Psoas muscle (tissue), 7 donors: ENCODE measurements at regions not wholly inside any gene's neighbourhood (a gene's known extent, or its start where the extent isn't known, plus 50 kb on each side); places are given as distances from the start of the nearest gene placed in this dataset.
"Not testable (repeated sequence)": the region's sequence is repeated elsewhere in the genome, so short reads cannot be mapped to it uniquely, and the experiment has no call there.

ENCODE experiments used
- ATAC-seq, 4 donors: fragments of 200-7000 bp; cut with Tn5 transposase; one replicate each; pipeline ENCODE4 v1.9.1; 2020; ENCODE audit warnings: moderate library complexity in 3 of 4, mild to moderate bottlenecking in 2 of 4
- DNase-seq, 2 donors: peaks; one replicate each; pipeline ENCODE4 v3.0.0-alpha.2; 2020
- H3K27ac ChIP-seq: fragments of 200-600 bp; one replicate; pipeline ENCODE4 v1.8.0; 2022
- H3K27me3 ChIP-seq, 3 donors: fragments of 200-600 bp in 1 of 3; one replicate each; pipeline versions ENCODE4 v1.6.1 to v1.8.0; 2013 to 2022; ENCODE audit warnings: low read length in 2 of 3, mild to moderate bottlenecking in 2 of 3, moderate library complexity in 1 of 3; ENCODE audit not compliant: insufficient read depth in 3 of 3
- H3K36me3 ChIP-seq, 2 donors: fragments of 200-600 bp in 1 of 2; one replicate each; pipeline versions ENCODE4 v1.6.1 to v1.8.0; 2013 to 2022; ENCODE audit warnings: low read depth in 1 of 2, mild to moderate bottlenecking in 1 of 2, moderate library complexity in 1 of 2; ENCODE audit not compliant: insufficient read depth in 1 of 2
- H3K4me1 ChIP-seq: fragments of 200-600 bp; one replicate; pipeline ENCODE4 v1.8.0; 2022
- H3K4me3 ChIP-seq: fragments of 200-600 bp; one replicate; pipeline ENCODE4 v1.8.0; 2022; ENCODE audit warnings: mild to moderate bottlenecking
- H3K9me3 ChIP-seq: fragments of 200-600 bp; one replicate; pipeline ENCODE4 v1.8.0; 2022
- WGBS, 3 donors: extraction: QIAGEN DNeasy Blood & Tissue Kit; methylation state at CpG; one replicate each; pipeline versions ENCODE4 v1.1.6 to v1.1.7; 2013; 5-methylcytosine and 5-hydroxymethylcytosine counted together
- intact Hi-C, 2 donors: fragments of 100-400 bp; cut with DNase I; formaldehyde crosslinking; loops; one replicate each; pipeline versions ENCODE4 v1.11.0 to v1.14.2; 2022
- TF ChIP-seq, protein P1 (sequence below): fragments of 200-600 bp; IDR thresholded peaks from one replicate; pipeline ENCODE4 v1.8.0; 2022; ENCODE audit warnings: antibody characterized with exemption
- donor health status: healthy with polysubstance abuse.
- donor health status: DM: no; HTN: no; CAD: no; lungs with moderate emphysema.
- donor health status: Bipolar disorder and iron deficiency.
- donor health status: healthy.
- donor health status: DM: yes; HTN: yes; CAD: no.
- donor health status: DM: no; HTN: no; CAD: no.
- donor health status: DM: yes; HTN: yes; CAD: no.

DNA sequence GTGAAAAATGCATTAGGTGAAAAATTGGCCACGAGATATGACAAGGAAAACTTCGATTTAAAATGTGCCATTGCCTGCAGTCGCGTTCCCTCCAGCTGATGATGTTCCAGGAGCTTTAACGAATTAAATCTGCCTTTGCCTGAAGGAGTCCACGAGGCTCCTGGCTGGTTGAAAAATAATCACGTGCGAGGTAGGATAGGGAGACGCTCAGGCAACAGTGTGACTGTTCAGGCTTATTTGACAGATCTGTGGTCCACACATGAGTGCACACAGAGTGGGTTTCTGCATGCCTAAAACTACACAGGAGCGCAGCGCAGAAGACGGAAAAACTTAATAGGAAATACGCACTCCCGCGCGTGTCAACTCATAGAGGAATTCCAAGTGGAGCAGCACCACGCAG, 204.0 kb upstream of the PITRM1 start:
- DNase-seq (no peak), ATAC-seq (no peak)
- no peak overlapping the region for H3K27ac ChIP-seq
- TF ChIP-seq, protein P1, sequence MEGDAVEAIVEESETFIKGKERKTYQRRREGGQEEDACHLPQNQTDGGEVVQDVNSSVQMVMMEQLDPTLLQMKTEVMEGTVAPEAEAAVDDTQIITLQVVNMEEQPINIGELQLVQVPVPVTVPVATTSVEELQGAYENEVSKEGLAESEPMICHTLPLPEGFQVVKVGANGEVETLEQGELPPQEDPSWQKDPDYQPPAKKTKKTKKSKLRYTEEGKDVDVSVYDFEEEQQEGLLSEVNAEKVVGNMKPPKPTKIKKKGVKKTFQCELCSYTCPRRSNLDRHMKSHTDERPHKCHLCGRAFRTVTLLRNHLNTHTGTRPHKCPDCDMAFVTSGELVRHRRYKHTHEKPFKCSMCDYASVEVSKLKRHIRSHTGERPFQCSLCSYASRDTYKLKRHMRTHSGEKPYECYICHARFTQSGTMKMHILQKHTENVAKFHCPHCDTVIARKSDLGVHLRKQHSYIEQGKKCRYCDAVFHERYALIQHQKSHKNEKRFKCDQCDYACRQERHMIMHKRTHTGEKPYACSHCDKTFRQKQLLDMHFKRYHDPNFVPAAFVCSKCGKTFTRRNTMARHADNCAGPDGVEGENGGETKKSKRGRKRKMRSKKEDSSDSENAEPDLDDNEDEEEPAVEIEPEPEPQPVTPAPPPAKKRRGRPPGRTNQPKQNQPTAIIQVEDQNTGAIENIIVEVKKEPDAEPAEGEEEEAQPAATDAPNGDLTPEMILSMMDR, result no peak
- H3K4me1 ChIP-seq, result no peaks in the 10 kb centered on the region
- H3K36me3 ChIP-seq, result no peaks in the 10 kb centered on the region
- WGBS, 3 donors, result 93 to 95% (median 93%) methylated on average over 17 of the region's 17 CpGs
- H3K4me3 ChIP-seq, result no peak overlapping the region
- intact Hi-C loops, result no loop called here
- H3K9me3 ChIP-seq, result no peaks in the 10 kb centered on the region
- H3K27me3 ChIP-seq, result no peaks in the 10 kb centered on the region

DNA sequence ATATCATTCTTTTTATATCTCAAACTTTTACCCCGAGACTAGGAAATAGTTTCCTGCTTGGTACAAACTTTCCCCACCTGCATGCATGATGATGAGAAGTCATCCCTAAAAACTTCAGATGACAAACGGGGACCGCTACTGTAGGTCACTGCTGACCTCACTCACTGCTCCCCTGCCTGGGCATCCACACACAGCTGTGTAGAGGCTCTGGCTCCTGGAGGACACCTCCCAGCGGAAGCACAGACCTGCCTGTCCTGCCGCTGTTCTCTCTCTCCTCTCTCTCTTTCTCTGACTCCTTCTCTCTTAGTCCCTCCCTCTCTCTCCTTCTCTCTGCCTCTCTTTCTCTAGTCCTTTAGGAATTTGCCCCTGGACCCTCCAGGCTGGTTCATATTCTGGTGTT, 202.9 kb upstream of the PITRM1 start:
- WGBS, 3 donors, result 87 to 94% (median 88%) methylated on average over 5 of the region's 5 CpGs
- intact Hi-C loops, result no loop called here
- Histone ChIP-seq H3K36me3 (no peaks in the 10 kb centered on the region), H3K27ac (no peak overlapping the region), H3K9me3 (no peaks in the 10 kb centered on the region), H3K27me3 (no peaks in the 10 kb centered on the region), H3K4me1 (no peaks in the 10 kb centered on the region), H3K4me3 (no peak overlapping the region)
- DNase-seq (no peak), ATAC-seq (no peak)
- TF ChIP-seq, protein P1, result no peak

DNA sequence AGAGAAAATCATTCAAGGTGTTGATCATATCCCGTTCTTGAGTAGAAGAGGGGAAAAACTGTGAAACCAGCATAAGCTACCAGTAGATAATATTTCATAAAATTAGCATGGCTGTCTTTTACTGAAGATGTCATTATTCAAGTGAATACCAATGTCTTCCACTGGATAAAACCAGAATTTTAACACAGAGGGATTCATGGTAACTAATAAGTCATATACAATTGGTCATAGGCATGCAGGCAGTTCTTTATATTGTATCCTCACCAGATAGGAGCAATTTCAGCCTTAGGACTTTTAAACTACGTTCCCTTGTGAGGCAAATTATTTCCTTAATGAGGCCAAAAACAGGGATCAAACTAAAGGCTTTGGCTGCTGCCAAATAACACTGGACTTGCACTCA, 202.3 kb upstream of the PITRM1 start:
- ATAC-seq, result no peak
- Histone ChIP-seq H3K27me3 (no peaks in the 10 kb centered on the region), H3K4me3 (no peak overlapping the region), H3K36me3 (no peaks in the 10 kb centered on the region), H3K4me1 (no peaks in the 10 kb centered on the region), H3K27ac (no peak overlapping the region), H3K9me3 (no peaks in the 10 kb centered on the region)
- intact Hi-C loops, result no loop called here
- no peak for DNase-seq
- 73 to 78% (median 76%) methylated on average over 2 of the region's 2 CpGs for WGBS, 3 donors
- TF ChIP-seq, protein P1, result no peak

DNA sequence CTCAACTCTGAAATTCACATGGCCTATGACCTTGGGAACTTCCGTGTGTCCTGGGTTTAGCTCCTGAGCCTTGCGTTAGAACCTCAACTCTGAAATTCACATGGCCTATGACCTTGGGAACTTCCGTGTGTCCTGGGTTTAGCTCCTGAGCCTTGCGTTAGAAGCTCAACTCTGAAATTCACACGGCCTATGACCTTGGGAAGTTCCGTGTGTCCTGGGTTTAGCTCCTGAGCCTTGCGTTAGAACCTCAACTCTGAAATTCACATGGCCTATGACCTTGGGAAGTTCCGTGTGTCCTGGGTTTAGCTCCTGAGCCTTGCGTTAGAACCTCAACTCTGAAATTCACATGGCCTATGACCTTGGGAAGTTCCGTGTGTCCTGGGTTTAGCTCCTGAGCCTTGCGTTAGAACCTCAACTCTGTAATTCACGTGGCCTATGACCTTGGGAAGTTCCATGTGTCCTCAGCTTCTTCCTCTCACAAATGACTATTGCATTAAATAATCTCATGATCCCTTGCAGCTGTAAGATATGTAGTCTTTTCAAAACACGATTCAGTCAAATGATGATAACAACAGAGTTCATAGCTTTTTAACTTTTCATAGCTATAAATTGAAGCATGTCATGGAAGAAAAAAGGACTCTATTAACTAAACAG, 200.9 kb upstream of the PITRM1 start:
- H3K9me3 ChIP-seq, DNase-seq, H3K4me1 ChIP-seq, H3K36me3 ChIP-seq, H3K27ac ChIP-seq, intact Hi-C loops, H3K27me3 ChIP-seq, ATAC-seq, H3K4me3 ChIP-seq: not testable (repeated sequence)
- 80 to 84% (median 83%) methylated on average over 10 to 12 of the region's 13 CpGs for WGBS, 3 donors

DNA sequence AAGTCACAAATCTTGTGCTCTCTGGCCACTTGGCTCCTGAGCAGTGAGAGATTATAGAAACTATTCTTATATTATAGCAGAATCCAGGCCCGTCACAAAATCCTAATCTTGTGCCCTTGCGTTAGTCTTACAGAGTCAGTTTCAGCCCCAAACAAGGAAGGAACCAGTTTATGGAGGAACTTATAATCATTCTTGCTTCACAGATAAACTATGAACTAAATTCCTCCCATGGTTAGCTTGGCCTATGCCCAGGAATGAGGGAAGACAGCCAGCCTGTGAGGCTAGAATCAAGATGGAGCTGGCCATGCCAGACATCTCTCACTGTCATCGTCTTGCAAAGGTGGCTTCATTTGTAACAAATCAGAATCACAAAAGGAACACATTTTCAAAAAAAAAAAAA, 199.7 kb upstream of the PITRM1 start:
- no peaks in the 10 kb centered on the region for H3K4me1 ChIP-seq
- no peak for ATAC-seq

DNA sequence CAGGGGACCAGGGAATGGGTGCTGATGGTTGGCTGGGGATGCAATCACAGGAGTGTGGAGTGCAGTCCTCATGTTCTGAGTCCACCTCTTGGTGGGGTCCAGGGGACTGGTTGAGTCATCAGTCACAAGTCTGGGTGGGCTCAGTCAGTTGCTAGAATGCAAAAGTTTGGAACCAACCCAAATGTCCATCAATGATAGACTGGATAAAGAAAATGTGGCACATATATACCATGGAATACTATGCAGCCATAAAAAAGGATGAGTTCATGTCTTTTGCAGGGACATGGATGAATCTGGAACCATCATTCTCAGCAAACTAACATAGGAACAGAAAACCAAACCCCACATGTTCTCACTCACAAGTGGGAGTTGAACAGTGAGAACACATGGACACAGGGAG, 199.0 kb upstream of the PITRM1 start:
- intact Hi-C loops, DNase-seq, ATAC-seq, H3K27ac ChIP-seq, H3K4me3 ChIP-seq, H3K36me3 ChIP-seq, H3K27me3 ChIP-seq, H3K9me3 ChIP-seq, H3K4me1 ChIP-seq: not testable (repeated sequence)

More for the DNA sequence above, 199.7 kb upstream of the PITRM1 start:
- WGBS, 3 donors, result 72 to 82% (median 80%) methylated on average over 3 of the region's 3 CpGs
- Histone ChIP-seq H3K27me3 (no peaks in the 10 kb centered on the region), H3K4me3 (no peak overlapping the region), H3K9me3 (no peaks in the 10 kb centered on the region), H3K36me3 (no peaks in the 10 kb centered on the region), H3K27ac (no peak overlapping the region)
- DNase-seq, result no peak
- TF ChIP-seq, protein P1, result no peak
- intact Hi-C loops, result no loop called here
